RWPE2 (cell line): ENCODE measurements at regions not wholly inside any gene's neighbourhood (a gene's known extent, or its start where the extent isn't known, plus 50 kb on each side); places are given as distances from the start of the nearest gene placed in this dataset.

Experiments used
- ATAC-seq: fragments of 200-7000 bp; cut with Tn5 transposase; 3 replicates; pipeline ENCODE4 v1.9.1; 2021; ENCODE audit warnings: low read depth
- DNase-seq: peaks from one replicate; pipeline ENCODE4 v3.0.0-alpha.2; 2020; ENCODE audit warnings: low spot score
- H3K27ac ChIP-seq: fragments of 450-650 bp; 2 replicates; pipeline ENCODE4 v1.5.1; 2017; ENCODE audit warnings: mild to moderate bottlenecking; ENCODE audit not compliant: poor library complexity, severe bottlenecking
- H3K27me3 ChIP-seq: fragments of 250-450 bp; sonication (Bioruptor Pico); 2 replicates; pipeline ENCODE4 v1.5.1; 2021; ENCODE audit warnings: mild to moderate bottlenecking, moderate library complexity; ENCODE audit not compliant: insufficient read depth, poor library complexity, severe bottlenecking
- H3K36me3 ChIP-seq: fragments of 250-450 bp; sonication (Bioruptor Pico); 2 replicates; pipeline ENCODE4 v1.5.1; 2020; ENCODE audit warnings: low read depth, mild to moderate bottlenecking, moderate library complexity
- H3K4me1 ChIP-seq: fragments of 250-450 bp; sonication (Bioruptor Pico); 2 replicates; pipeline ENCODE4 v1.5.1; 2021; ENCODE audit warnings: mild to moderate bottlenecking, moderate library complexity; ENCODE audit not compliant: insufficient read depth, poor library complexity, severe bottlenecking
- H3K4me3 ChIP-seq: fragments of 250-450 bp; sonication (Bioruptor Pico); 2 replicates; pipeline ENCODE4 v1.5.1; 2021; ENCODE audit warnings: mild to moderate bottlenecking, moderate library complexity; ENCODE audit not compliant: severe bottlenecking
- H3K9me3 ChIP-seq: fragments of 250-450 bp; sonication (Bioruptor Pico); 2 replicates; pipeline ENCODE4 v1.5.1; 2021; ENCODE audit warnings: mild to moderate bottlenecking, moderate library complexity; ENCODE audit not compliant: severe bottlenecking
- TF ChIP-seq, protein P1 (sequence below): fragments of 450-650 bp; IDR thresholded peaks from one replicate; pipeline ENCODE4 v1.5.1; 2017; ENCODE audit warnings: mild to moderate bottlenecking, moderate library complexity; ENCODE audit not compliant: poor library complexity, severe bottlenecking

DNA sequence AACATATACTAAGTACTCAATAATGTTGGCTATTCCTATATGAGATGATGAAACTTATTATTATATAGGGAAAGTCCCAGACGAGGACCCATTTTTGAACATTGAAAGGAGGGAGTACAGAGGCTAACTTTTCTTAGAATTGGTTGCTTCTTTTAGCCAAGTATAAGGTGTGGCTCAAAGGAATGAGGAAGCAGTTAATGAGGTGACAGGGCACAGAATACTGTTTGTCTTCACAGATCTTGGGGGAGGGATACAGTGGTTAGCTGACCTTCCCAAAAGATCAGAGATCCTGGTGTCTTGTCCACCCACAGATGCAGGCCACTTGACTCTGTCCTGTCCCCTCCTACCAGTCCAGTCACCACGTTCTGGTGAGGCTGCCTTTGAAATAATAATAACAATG lies 67.8 kb upstream of the EPB41L1 start:
- Histone ChIP-seq H3K27ac (peak overlapping the region; percentile 86), H3K4me3 (no peak overlapping the region), H3K4me1 (peaks cover 59% of the 10 kb centered on the region), H3K9me3 (no peaks in the 10 kb centered on the region), H3K27me3 (no peaks in the 10 kb centered on the region), H3K36me3 (no peaks in the 10 kb centered on the region)
- TF ChIP-seq, protein P1, sequence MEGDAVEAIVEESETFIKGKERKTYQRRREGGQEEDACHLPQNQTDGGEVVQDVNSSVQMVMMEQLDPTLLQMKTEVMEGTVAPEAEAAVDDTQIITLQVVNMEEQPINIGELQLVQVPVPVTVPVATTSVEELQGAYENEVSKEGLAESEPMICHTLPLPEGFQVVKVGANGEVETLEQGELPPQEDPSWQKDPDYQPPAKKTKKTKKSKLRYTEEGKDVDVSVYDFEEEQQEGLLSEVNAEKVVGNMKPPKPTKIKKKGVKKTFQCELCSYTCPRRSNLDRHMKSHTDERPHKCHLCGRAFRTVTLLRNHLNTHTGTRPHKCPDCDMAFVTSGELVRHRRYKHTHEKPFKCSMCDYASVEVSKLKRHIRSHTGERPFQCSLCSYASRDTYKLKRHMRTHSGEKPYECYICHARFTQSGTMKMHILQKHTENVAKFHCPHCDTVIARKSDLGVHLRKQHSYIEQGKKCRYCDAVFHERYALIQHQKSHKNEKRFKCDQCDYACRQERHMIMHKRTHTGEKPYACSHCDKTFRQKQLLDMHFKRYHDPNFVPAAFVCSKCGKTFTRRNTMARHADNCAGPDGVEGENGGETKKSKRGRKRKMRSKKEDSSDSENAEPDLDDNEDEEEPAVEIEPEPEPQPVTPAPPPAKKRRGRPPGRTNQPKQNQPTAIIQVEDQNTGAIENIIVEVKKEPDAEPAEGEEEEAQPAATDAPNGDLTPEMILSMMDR: no peak
- DNase-seq (no peak), ATAC-seq (peak; percentile 44)

DNA sequence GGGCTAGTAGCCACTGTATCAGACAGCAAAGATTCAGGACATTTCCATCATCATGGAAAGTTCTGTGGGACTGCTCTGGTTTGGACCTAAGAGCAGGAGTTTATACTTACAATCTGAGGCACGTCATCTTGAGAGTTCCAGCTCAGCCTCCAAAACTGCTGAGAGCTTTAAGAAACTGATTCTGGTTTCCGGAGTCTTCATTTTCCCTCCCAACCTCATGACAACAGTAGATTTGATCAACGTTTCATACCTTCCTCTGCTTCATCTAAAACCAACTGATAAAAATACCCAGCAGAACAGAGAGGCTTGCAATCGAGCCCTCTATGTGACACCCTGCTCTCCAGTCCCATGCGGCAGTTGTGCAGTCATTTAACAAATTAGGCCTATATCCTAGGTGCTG lies 64.3 kb upstream of the EPB41L1 start:
- Histone ChIP-seq H3K4me3 (no peak overlapping the region), H3K36me3 (no peaks in the 10 kb centered on the region), H3K4me1 (peaks cover 34% of the 10 kb centered on the region), H3K27me3 (no peaks in the 10 kb centered on the region), H3K9me3 (no peaks in the 10 kb centered on the region), H3K27ac (no peak overlapping the region)
- DNase-seq: no peak
- no peak for ATAC-seq
- TF ChIP-seq, protein P1: no peak

DNA sequence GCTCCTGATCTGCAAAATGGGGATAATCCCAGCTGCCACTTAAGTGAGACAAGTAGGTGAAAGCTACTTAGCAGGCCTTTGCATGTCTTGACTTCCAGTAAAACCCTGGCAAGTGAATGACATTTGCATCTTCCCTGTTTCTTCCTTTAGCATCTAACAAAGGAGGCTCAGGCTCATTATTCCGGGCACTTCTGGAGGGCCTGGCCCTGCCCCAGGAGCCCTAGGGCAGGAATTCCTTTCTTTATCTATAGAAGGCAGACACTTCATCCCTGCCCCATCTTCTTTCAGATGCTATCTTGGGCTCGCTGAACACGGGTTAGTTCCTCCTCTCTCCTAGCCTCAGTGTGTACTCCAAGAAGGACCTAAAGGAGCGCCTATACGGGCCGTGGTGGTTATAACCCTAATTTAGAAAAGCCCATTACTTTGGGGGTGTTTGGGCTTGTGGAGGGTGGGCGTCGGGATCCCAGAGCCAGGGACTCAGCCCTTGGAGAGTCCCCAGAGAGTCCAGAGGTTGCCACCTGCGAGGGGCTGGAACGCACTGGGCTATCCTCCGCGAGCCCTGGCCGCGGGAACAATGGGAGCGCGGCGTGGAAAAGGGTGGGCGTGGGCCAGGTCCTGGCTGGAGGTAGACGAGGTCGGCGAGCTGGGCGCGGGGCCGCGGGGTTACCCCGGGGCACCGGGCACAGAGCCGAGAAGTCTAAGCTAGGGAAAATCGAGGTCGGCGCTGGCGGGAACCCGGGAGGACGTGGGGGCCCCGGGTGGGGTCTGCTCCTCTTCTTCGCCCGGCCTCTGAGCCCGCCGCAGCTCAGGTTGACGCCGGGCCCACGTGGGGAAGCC lies 62.8 kb upstream of the EPB41L1 start:
- peak; percentile 15; the same call in 2 of the 3 replicates for ATAC-seq
- peaks cover 18% of the 10 kb centered on the region for H3K4me1 ChIP-seq
- H3K27ac ChIP-seq: peak overlapping the region; percentile 5
- no peaks in the 10 kb centered on the region for H3K36me3 ChIP-seq
- no peaks in the 10 kb centered on the region for H3K27me3 ChIP-seq
- TF ChIP-seq, protein P1: no peak
- H3K9me3 ChIP-seq: no peaks in the 10 kb centered on the region
- peak overlapping the region; percentile 53 for H3K4me3 ChIP-seq
- no peak for DNase-seq

DNA sequence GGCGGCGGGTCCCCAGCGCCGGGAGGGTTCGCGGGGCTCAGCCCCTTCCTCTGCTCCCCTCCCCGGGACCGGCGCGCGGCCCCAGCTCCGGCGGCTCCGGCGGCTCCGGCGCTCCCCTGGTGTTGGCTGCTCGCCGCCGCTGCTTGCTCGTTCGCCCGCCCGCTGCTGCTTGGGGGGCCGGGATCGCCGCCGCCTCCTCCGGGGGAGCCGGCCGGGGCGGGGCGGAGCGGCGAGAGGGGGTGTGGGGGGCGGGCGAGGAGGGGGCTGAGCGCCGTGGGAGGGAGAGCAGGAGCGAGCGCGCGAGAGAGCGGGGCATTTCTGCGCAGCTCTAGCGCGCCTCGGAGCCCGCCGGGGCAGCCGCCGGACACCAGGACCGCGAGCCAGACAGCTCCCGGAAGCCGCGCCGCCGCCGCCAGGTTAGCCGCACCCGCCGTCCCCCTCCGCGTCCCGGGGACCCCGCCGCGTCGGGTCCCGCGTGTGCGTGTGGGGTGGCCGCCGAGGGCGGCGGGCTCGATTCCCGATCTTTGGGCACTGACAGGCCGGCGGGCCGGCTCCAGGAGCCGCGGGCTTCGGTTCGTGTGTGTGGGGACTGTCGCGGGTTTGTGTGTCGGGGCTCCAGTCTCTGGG lies 62.0 kb upstream of the EPB41L1 start:
- Histone ChIP-seq H3K36me3 (no peaks in the 10 kb centered on the region), H3K4me1 (peaks cover 16% of the 10 kb centered on the region), H3K27me3 (no peaks in the 10 kb centered on the region), H3K27ac (peak overlapping the region; percentile 5), H3K9me3 (no peaks in the 10 kb centered on the region), H3K4me3 (peak overlapping the region; percentile 53)
- DNase-seq (no peak), ATAC-seq (peak; percentile 70)
- TF ChIP-seq, protein P1: no peak
